SK-N-SH (cell line): ENCODE measurements at regions not wholly inside any gene's neighbourhood (a gene's known extent, or its start where the extent isn't known, plus 50 kb on each side); places are given as distances from the start of the nearest gene placed in this dataset.

Source experiments
- POLR2AphosphoS5 ChIP-seq: IDR thresholded peaks from 2 replicates; pipeline ENCODE4 v1.6.1; 2012; ENCODE audit warnings: low read depth, low read length
- RFX5 ChIP-seq: IDR thresholded peaks from 2 replicates; pipeline ENCODE4 v1.6.1; 2012; ENCODE audit warnings: mild to moderate bottlenecking, improper control_type of control experiment, low read length
- TCF12 ChIP-seq: IDR thresholded peaks from 2 replicates; pipeline ENCODE4 v1.4.0; 2012
- TF ChIP-seq, protein P1 (sequence below): fragments of 200-600 bp; sonication (generic); IDR thresholded peaks from 2 replicates; pipeline ENCODE4 v1.6.1; 2017; ENCODE audit warnings: antibody characterized with exemption, mild to moderate bottlenecking, moderate library complexity
- TF ChIP-seq, protein P2 (sequence below): IDR thresholded peaks from 2 replicates; pipeline ENCODE4 v1.6.1; 2012; ENCODE audit warnings: mild to moderate bottlenecking, low read depth, low read length, moderate library complexity
- TF ChIP-seq, protein P3 (sequence below): IDR thresholded peaks from 2 replicates; pipeline ENCODE4; 2012
- TF ChIP-seq, protein P4 (sequence below): fragments of 150-350 bp; IDR thresholded peaks from 2 replicates; pipeline ENCODE4 v1.6.1; 2016; ENCODE audit warnings: mild to moderate bottlenecking, low read depth, low read length
- TF ChIP-seq, protein P5 (sequence below): IDR thresholded peaks from 2 replicates; pipeline ENCODE4 v1.4.0; 2012; ENCODE audit warnings: low read depth

DNA sequence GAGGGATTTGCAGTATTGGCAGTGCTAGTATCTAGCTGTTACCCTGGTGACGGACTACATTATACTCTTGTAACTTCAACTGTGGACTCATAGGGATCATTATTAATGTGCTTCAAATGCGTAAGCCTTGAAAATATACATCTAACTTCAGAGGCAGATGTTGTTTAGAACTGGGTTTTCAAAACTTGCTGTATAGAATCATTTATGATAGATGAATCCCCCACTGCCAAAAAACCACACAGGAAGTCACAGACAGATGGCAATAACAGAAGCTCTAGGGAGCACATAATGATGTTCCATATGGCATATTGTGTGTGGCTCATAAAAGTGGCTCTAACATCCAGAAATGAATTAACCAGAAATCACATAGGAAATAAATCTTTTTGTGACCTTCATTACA lies 62.3 kb upstream of the RELL1 start:
- TF ChIP-seq, protein P1, sequence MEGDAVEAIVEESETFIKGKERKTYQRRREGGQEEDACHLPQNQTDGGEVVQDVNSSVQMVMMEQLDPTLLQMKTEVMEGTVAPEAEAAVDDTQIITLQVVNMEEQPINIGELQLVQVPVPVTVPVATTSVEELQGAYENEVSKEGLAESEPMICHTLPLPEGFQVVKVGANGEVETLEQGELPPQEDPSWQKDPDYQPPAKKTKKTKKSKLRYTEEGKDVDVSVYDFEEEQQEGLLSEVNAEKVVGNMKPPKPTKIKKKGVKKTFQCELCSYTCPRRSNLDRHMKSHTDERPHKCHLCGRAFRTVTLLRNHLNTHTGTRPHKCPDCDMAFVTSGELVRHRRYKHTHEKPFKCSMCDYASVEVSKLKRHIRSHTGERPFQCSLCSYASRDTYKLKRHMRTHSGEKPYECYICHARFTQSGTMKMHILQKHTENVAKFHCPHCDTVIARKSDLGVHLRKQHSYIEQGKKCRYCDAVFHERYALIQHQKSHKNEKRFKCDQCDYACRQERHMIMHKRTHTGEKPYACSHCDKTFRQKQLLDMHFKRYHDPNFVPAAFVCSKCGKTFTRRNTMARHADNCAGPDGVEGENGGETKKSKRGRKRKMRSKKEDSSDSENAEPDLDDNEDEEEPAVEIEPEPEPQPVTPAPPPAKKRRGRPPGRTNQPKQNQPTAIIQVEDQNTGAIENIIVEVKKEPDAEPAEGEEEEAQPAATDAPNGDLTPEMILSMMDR, result no peak
- TF ChIP-seq, protein P2, sequence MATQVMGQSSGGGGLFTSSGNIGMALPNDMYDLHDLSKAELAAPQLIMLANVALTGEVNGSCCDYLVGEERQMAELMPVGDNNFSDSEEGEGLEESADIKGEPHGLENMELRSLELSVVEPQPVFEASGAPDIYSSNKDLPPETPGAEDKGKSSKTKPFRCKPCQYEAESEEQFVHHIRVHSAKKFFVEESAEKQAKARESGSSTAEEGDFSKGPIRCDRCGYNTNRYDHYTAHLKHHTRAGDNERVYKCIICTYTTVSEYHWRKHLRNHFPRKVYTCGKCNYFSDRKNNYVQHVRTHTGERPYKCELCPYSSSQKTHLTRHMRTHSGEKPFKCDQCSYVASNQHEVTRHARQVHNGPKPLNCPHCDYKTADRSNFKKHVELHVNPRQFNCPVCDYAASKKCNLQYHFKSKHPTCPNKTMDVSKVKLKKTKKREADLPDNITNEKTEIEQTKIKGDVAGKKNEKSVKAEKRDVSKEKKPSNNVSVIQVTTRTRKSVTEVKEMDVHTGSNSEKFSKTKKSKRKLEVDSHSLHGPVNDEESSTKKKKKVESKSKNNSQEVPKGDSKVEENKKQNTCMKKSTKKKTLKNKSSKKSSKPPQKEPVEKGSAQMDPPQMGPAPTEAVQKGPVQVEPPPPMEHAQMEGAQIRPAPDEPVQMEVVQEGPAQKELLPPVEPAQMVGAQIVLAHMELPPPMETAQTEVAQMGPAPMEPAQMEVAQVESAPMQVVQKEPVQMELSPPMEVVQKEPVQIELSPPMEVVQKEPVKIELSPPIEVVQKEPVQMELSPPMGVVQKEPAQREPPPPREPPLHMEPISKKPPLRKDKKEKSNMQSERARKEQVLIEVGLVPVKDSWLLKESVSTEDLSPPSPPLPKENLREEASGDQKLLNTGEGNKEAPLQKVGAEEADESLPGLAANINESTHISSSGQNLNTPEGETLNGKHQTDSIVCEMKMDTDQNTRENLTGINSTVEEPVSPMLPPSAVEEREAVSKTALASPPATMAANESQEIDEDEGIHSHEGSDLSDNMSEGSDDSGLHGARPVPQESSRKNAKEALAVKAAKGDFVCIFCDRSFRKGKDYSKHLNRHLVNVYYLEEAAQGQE, result no peak
- TF ChIP-seq, protein P3, sequence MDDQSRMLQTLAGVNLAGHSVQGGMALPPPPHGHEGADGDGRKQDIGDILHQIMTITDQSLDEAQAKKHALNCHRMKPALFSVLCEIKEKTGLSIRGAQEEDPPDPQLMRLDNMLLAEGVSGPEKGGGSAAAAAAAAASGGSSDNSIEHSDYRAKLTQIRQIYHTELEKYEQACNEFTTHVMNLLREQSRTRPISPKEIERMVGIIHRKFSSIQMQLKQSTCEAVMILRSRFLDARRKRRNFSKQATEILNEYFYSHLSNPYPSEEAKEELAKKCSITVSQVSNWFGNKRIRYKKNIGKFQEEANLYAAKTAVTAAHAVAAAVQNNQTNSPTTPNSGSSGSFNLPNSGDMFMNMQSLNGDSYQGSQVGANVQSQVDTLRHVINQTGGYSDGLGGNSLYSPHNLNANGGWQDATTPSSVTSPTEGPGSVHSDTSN, result no peak
- TF ChIP-seq, protein P4, sequence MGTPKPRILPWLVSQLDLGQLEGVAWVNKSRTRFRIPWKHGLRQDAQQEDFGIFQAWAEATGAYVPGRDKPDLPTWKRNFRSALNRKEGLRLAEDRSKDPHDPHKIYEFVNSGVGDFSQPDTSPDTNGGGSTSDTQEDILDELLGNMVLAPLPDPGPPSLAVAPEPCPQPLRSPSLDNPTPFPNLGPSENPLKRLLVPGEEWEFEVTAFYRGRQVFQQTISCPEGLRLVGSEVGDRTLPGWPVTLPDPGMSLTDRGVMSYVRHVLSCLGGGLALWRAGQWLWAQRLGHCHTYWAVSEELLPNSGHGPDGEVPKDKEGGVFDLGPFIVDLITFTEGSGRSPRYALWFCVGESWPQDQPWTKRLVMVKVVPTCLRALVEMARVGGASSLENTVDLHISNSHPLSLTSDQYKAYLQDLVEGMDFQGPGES, result no peak
- TF ChIP-seq POLR2AphosphoS5 (no peak), TCF12 (no peak), RFX5 (no peak)
- TF ChIP-seq, protein P5, sequence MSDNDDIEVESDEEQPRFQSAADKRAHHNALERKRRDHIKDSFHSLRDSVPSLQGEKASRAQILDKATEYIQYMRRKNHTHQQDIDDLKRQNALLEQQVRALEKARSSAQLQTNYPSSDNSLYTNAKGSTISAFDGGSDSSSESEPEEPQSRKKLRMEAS, result no peak
